GM19025 (cell line): ENCODE measurements at regions not wholly inside any gene's neighbourhood (a gene's known extent, or its start where the extent isn't known, plus 50 kb on each side); places are given as distances from the start of the nearest gene placed in this dataset.
"Not testable (repeated sequence)": the region's sequence is repeated elsewhere in the genome, so short reads cannot be mapped to it uniquely, and the experiment has no call there.

ENCODE experiments used
- ATAC-seq: cut with Tn5 transposase; IDR thresholded peaks from one replicate; pipeline ENCODE4 v1.9.1; 2021; ENCODE audit warnings: mild to moderate bottlenecking, low read depth, moderate library complexity; ENCODE audit not compliant: unreplicated experiment

DNA sequence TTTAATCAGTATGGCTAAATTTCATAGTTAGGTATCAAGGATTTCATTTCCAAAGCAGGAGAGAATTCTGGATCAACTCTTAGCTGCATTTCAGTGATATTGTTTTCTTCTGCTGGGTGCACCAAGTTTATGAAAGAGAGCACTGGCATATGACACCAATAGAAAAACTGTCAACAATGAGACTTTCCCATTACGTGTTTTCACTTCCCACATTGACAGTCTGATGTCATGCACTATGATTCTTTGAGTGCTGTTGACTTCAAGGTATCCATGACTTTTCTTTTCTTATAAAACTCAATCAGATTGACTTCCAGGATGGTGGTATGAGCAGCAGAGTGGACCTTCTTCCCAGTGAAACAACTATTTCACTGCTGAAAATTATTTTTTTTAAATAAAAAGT, 476.1 kb downstream of the EDEM1 start:
- no peak for ATAC-seq

DNA sequence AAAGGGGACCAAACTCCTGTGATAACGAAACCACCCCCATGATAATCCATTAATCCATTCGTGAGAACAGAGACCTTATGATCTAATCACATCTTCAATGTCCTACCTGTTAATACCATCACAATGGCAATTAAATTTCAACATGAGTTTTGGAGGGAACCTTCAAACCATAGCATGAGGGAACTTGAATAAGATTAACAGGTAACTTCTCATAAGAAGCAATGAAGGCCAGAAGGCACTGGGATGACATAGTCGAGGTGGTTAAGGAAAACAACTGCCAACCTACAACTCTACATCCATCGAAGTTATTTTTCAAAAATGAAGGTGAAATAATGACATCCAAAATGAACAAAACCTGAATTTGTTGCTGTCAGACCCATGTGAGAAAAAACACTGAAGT, 478.9 kb downstream of the EDEM1 start:
- no peak for ATAC-seq

- ATAC-seq, result no peak
These were observed 486.0 kb downstream of the EDEM1 start for GRCh38 chr3:5673521-5673920.

DNA sequence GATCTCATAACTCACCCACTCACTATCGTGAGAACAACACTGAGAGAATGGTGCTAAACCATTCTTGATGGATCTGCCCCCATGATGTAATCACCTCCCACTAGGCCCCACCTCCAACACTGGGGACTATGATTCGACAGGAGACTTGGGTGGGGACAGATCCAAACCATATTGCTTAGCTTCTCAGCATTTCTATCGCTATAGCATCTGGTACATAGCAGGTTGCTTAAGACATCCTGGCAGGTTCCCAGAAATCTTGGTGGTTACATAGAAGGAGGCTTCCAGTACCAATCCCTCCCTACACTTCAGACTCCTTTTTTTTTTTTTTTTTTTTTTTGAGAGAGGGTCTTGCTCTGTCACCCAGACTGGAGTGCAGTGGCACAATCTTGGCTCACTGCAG, 487.8 kb downstream of the EDEM1 start:
- no peak for ATAC-seq

- no peak for ATAC-seq
These were observed 490.0 kb downstream of the EDEM1 start for GRCh38 chr3:5677555-5677954.

DNA sequence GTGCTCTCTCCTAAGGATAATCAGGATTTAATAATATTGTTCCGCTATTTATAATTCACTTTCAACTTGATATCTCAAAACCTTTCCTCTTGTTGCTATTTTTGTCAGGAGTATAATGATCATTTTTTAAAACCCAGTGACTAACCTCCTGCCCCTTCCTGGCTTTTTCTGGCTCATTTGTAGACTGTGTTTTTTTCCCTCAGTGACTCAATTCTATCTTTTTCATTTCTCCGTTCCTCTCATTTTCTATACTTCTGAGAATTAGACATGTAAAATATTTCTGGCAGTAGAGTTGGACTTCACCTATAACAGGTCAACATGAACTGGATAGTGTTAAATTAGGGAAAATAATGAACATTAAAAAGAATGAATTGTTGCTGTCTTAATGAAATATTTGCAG, 490.7 kb downstream of the EDEM1 start:
- ATAC-seq, result no peak

- ATAC-seq, result no peak
These were observed 491.3 kb downstream of the EDEM1 start for GRCh38 chr3:5678844-5679243.

DNA sequence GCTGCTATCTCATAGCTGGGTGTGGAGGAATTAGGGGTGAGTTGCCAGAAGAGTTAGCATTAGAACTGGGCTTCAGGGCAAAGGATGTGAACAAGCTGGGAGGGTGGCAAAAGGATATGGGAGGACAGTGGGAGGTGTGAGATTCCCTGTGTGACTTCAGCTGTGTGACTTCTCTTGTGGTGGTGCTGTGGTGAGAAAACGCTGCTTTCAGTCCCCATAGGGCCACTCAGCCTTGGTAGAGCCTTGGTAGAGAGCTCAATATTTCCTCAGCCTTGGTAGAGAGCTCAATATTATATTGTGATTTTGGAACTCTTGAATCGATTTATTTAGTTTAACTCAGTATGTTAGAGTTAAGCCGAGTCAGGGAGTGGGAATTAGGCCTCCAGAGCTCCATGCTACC, 499.7 kb downstream of the EDEM1 start:
- ATAC-seq, result no peak

- no peak for ATAC-seq
These were observed 503.0 kb downstream of the EDEM1 start for GRCh38 chr3:5690490-5690889.

- no peak for ATAC-seq
These were observed 503.5 kb downstream of the EDEM1 start for GRCh38 chr3:5690904-5691532.

DNA sequence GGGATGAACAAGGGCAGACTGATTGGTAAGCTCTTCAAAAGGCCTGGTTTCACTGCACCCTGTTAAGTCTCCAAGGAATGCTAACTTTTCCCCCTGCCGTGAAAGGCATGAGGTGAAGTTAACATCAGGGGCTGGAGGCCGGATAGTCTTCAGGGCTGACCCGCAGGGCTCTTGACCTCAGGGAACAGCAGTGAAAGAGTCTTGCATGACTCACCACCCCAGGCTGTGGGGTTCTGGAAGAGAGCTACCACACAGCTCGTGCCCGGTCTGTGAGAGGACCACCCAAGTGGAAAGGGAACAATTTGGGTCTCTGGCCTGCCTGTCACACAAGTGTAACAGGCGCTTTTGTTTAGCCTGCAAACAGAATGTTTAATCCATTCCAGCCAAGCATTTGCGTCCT, 504.9 kb downstream of the EDEM1 start:
- no peak for ATAC-seq

DNA sequence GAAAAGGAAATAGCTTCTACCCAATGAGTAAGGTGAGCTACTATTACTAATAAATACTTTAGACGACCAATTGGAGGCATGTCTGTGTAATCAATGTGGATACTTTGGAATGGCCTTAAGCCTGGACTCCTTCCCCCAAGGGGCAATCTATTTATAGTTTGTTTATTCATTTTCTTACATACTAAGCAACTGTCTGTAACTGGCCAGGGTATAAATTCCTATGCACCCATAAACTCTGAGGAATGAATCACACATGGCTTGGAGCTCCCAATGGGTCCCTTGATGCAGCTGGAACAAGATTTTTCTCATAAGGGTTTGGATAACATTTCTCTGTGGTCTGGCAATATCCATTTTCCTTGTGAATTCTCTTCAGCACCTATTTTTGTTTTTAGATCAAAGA, 506.8 kb downstream of the EDEM1 start:
- no peak for ATAC-seq

DNA sequence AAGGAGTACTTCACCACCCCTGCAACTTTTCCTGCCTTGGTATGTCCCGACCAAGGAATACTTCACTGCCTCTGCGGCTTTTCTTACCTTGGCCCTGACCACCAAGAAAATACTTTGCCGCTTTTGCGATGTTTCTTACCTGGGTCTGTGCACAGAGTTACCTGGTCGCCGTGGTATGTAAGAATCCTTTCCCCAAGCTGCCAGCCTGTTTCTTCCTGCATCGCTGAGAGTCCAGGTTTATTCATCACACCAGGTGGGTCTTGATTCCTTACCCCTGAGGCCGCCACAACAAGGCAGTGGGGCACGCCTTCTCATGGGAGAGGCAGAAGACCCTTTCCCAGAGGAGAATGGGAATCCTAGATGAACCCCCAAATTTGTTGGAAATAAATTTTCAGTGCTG, 511.3 kb downstream of the EDEM1 start:
- ATAC-seq, result no peak

GRCh38 chr3:5699313-5699712, 511.8 kb downstream of the EDEM1 start:
- ATAC-seq, result no peak

DNA sequence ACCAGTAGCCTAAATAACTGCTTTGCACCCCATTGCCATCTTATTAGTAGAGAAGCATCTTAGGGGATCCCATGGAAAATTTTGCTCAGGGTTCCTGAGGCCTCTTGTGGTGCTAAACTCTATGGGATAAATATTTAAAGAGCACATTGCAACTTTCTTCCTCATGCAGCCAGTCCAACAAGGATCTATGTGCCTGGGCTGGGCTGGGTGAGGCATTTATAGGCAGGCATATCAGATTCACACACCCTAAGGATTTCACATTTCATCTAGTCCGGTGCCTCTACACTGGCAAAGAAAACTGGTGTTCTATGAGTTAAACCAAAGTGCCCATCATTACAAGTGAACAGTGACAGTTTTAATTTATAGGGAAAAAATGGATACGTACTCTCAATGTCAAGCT, 512.3 kb downstream of the EDEM1 start:
- ATAC-seq, result no peak

GRCh38 chr3:5701005-5701404, 513.5 kb downstream of the EDEM1 start:
- ATAC-seq, result not testable (repeated sequence)

- ATAC-seq, result no peak
These were observed 520.3 kb downstream of the EDEM1 start for GRCh38 chr3:5707794-5708193.

- no peak for ATAC-seq
These were observed 522.2 kb downstream of the EDEM1 start for GRCh38 chr3:5709714-5710113.

- no peak for ATAC-seq
These were observed 523.2 kb downstream of the EDEM1 start for GRCh38 chr3:5710718-5711117.

DNA sequence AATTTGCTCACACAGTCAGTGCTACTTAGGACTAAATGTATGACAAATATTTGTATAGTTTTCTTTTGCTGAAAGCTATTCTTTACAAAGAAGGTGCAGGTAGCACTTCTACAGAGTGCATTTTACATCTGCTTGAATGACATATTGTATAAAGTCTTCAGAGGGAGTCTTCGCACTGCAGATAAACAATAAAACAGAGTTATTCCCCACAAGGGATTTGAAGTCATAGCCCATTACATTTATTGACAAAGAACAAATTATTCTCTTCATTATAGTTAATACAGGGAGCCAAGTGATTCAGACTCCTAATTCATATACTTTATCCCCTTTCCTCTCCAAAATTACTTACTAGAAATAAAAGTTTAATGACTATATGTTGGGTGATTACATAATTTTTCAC, 529.7 kb downstream of the EDEM1 start:
- ATAC-seq, result no peak

DNA sequence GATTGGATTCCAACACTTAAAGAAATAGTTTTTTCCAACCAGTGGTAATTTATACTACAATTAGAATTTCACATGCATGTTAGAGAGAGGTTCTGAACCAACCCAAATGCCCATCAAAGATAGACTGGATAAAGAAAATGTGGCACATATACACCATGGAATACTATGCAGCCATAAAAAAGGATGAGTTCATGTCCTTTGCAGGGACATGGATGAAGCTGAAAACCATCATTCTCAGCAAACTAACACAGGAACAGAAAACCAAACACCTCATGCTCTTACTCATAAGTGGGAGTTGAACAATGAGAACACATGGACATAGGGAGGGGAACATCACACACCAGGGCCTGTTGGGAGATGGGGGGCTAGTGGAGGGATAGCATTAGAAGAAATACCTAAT, 532.2 kb downstream of the EDEM1 start:
- ATAC-seq, result not testable (repeated sequence)

GRCh38 chr3:5725801-5726200, 538.3 kb downstream of the EDEM1 start:
- ATAC-seq, result no peak

GRCh38 chr3:5726621-5727020, 539.1 kb downstream of the EDEM1 start:
- ATAC-seq, result no peak
